K562 (cell line): ENCODE measurements at regions not wholly inside any gene's neighbourhood (a gene's known extent, or its start where the extent isn't known, plus 50 kb on each side); places are given as distances from the start of the nearest gene placed in this dataset.

Experiments used
- ATAC-seq: fragments of 200-7000 bp; cut with Tn5 transposase; 3 replicates; pipeline ENCODE4 v1.9.1; 2020; ENCODE audit warnings: moderate library complexity
- BruUV-seq: library from RNA; stranded (reverse); fragments of 400-500 nt; replicated peaks from 2 replicates; lab custom pipeline; 2021; lab: Mats Ljungman, UMichigan
- CTCF ChIA-PET: fragments of 300-600 bp; formaldehyde crosslinking; extraction: SDS; loops from one replicate; lab custom pipeline; 2021; ENCODE audit warnings: low intra/inter-chr PET ratio; lab: Yijun Ruan, JAX
- POLR2A ChIA-PET: fragments of 300-600, 350-650 bp; sonication (Branson Sonifier 250); formaldehyde crosslinking; extraction: SDS; loops from one replicate; lab custom pipeline; 2021; ENCODE audit warnings: antibody characterized with exemption, inconsistent platforms; lab: Yijun Ruan, JAX
- DNase-seq, 4 experiments: peaks; one replicate each; pipeline versions ENCODE4 v3.0.0 to v3.0.0-alpha.2; 2011 to 2018; ENCODE audit warnings: low spot score in 3 of 4, mixed read lengths in 3 of 4; ENCODE audit errors: extremely low read depth in 1 of 4
- FAIRE-seq: peaks from 2 replicates; lab custom pipeline; 2011; peaks lifted over from hg19 to GRCh38; lab: Jason Lieb, UNC
- H2AFZ ChIP-seq: 2 replicates; pipeline ENCODE4 v1.6.0; 2011; ENCODE audit warnings: low read depth, low read length, control low read depth, inconsistent platforms
- H3K27ac ChIP-seq: fragments of 200-600 bp; 3 replicates; pipeline ENCODE4 v1.8.0; 2011; ENCODE audit warnings: low read depth, mild to moderate bottlenecking, control low read depth, inconsistent platforms, low read length, moderate library complexity, mixed read lengths; ENCODE audit errors: extremely low read depth
- H3K27me3 ChIP-seq, 2 experiments: fragments of 300-600 bp in 1 of 2; 2 replicates in 1 of 2; 3 replicates in 1 of 2; pipeline versions ENCODE4 v1.6.0 to v1.8.0; 2011; ENCODE audit warnings: inconsistent platforms in 2 of 2, low read length in 2 of 2, mild to moderate bottlenecking in 1 of 2, mixed read lengths in 1 of 2, moderate library complexity in 1 of 2; ENCODE audit not compliant: control insufficient read depth in 2 of 2, insufficient read depth in 2 of 2
- H3K36me3 ChIP-seq: fragments of 300-600 bp; 3 replicates; pipeline ENCODE4 v1.8.0; 2011; ENCODE audit warnings: mild to moderate bottlenecking, low read length, inconsistent platforms; ENCODE audit not compliant: control insufficient read depth, insufficient read depth
- H3K4me1 ChIP-seq, 2 experiments: fragments of 200-600 bp in 1 of 2; replicated peaks in 1 of 2; 2 replicates in 1 of 2; 3 replicates in 1 of 2; pipeline versions ENCODE4 v1.5.1 to v1.8.0; 2011; ENCODE audit warnings: inconsistent platforms in 2 of 2, low read length in 2 of 2, mild to moderate bottlenecking in 1 of 2, mixed read lengths in 1 of 2, moderate library complexity in 1 of 2; ENCODE audit not compliant: control insufficient read depth in 2 of 2, insufficient read depth in 2 of 2
- H3K4me2 ChIP-seq: 2 replicates; pipeline ENCODE4 v1.6.1; 2011; ENCODE audit warnings: low read length, control low read depth, inconsistent platforms, mixed read lengths; ENCODE audit not compliant: insufficient read depth
- H3K4me3 ChIP-seq: fragments of 200-600 bp; sonication (generic), shearing (Covaris generic); 2 replicates; pipeline ENCODE4 v1.5.1; 2016; ENCODE audit warnings: control low read depth, inconsistent platforms
- H3K79me2 ChIP-seq: fragments of 200-600 bp; 3 replicates; pipeline ENCODE4 v1.8.0; 2011; ENCODE audit warnings: low read length, inconsistent platforms; ENCODE audit not compliant: control insufficient read depth, insufficient read depth
- H3K9ac ChIP-seq, 2 experiments: 2 replicates each; pipeline versions ENCODE4 v1.6.0 to v1.6.1; 2011; ENCODE audit warnings: low read depth in 2 of 2, low read length in 2 of 2, control low read depth in 1 of 2, inconsistent platforms in 1 of 2, mild to moderate bottlenecking in 1 of 2, mixed read lengths in 1 of 2; ENCODE audit not compliant: insufficient read depth in 1 of 2
- H3K9me1 ChIP-seq: one replicate; pipeline ENCODE4 v1.6.0; 2011; ENCODE audit warnings: inconsistent platforms, mild to moderate bottlenecking, low read length, moderate library complexity; ENCODE audit not compliant: control insufficient read depth, insufficient read depth
- H3K9me3 ChIP-seq: replicated peaks from 2 replicates; pipeline ENCODE4 v1.5.1; 2011; ENCODE audit warnings: low read depth, low read length, inconsistent platforms; ENCODE audit not compliant: control insufficient read depth, insufficient read depth
- H4K20me1 ChIP-seq: replicated peaks from 2 replicates; pipeline ENCODE4 v1.6.1; 2011; ENCODE audit warnings: low read length, inconsistent platforms, mixed read lengths; ENCODE audit not compliant: control insufficient read depth, insufficient read depth
- CREB1 ChIP-seq, 2 experiments: sonication (generic) in 1 of 2; formaldehyde crosslinking in 1 of 2; IDR thresholded peaks; 2 replicates each; pipeline versions ENCODE4 v1.6.1 to v1.8.0; 2012 to 2022; ENCODE audit warnings: inconsistent platforms in 1 of 2, mild to moderate bottlenecking in 1 of 2, missing genetic modification reagents in 1 of 2, moderate library complexity in 1 of 2
- ESRRB ChIP-seq: fragments of 250-450 bp; sonication (Bioruptor Pico); IDR thresholded peaks from 2 replicates; pipeline ENCODE4 v1.5.0; 2020; ENCODE audit warnings: mild to moderate bottlenecking, moderate library complexity, borderline replicate concordance
- HMG20A ChIP-seq: fragments of 450-650 bp; formaldehyde crosslinking; conservative IDR thresholded peaks from 2 replicates; pipeline ENCODE4 v1.4.0; 2020; ENCODE audit warnings: mild to moderate bottlenecking, mixed read lengths
- STAT5A ChIP-seq: IDR thresholded peaks from 2 replicates; pipeline ENCODE4 v1.6.1; 2012; ENCODE audit warnings: low read length, inconsistent platforms, borderline replicate concordance
- TAF7 ChIP-seq: fragments of 450-650 bp; IDR thresholded peaks from 2 replicates; pipeline ENCODE4 v1.6.1; 2016; ENCODE audit warnings: missing genetic modification characterization, missing compliant biosample characterization
- ZBTB5 ChIP-seq: fragments of 450-650 bp; IDR thresholded peaks from 2 replicates; pipeline ENCODE4 v1.6.1; 2017; ENCODE audit warnings: antibody characterized with exemption
- ZFP1 ChIP-seq: fragments of 450-650 bp; formaldehyde crosslinking; IDR thresholded peaks from 2 replicates; pipeline ENCODE4 v1.4.0; 2020; ENCODE audit warnings: mild to moderate bottlenecking, mixed read lengths
- ZNF3 ChIP-seq: fragments of 250-450 bp; sonication (Bioruptor Pico); IDR thresholded peaks from 2 replicates; pipeline ENCODE4 v1.5.0; 2021; ENCODE audit warnings: mild to moderate bottlenecking, moderate library complexity
- ZNF318 ChIP-seq, 2 experiments: fragments of 450-650 bp; IDR thresholded peaks; 2 replicates each; pipeline ENCODE4 v1.6.1; 2016; ENCODE audit warnings: mild to moderate bottlenecking in 2 of 2, borderline replicate concordance in 1 of 2, low read depth in 1 of 2, moderate library complexity in 1 of 2
- WGBS: fragments of 100-300 bp; shearing (Covaris generic); methylation state at CpG from one replicate; pipeline ENCODE4 v1.1.6; 2016; ENCODE audit warnings: low coverage, mixed read lengths; ENCODE audit not compliant: insufficient coverage; ENCODE audit errors: missing lambda C conversion rate; 5-methylcytosine and 5-hydroxymethylcytosine counted together
- in situ Hi-C: fragments of 300-500 bp; cut with MboI; formaldehyde crosslinking; loops from 4 replicates; pipeline ENCODE4 v1.15.0; 2018; ENCODE audit warnings: inconsistent platforms, mixed read lengths
- intact Hi-C: fragments of 100-400 bp; cut with micrococcal nuclease; formaldehyde crosslinking; loops from 2 replicates; pipeline ENCODE4 v1.14.2; 2022

- TF ChIP-seq ZBTB5 = no peak
- TF ChIP-seq HMG20A (CRISPR knock-in tag) = no peak
- TF ChIP-seq TAF7 = no peak
- no peak for TF ChIP-seq ZFP1 (CRISPR knock-in tag)
- TF ChIP-seq CREB1 (IDR thresholded peaks at IDR 0.05) = no peak
- TF ChIP-seq CREB1 (CRISPR knock-in tag; IDR thresholded peaks at IDR 0.05) = no peak
- TF ChIP-seq ESRRB (CRISPR knock-in tag) = no peak
- TF ChIP-seq STAT5A = no peak
- no peak for TF ChIP-seq ZNF3 (CRISPR knock-in tag)
- TF ChIP-seq ZNF318 (IDR thresholded peaks at IDR 0.05; ENCODE audit: borderline replicate concordance in 1 of 2, low read depth in 1 of 2) = no peak
- BruUV-seq = no TSS peak
- no peak for FAIRE-seq
- no peak overlapping the region for H2AFZ ChIP-seq
- ATAC-seq = no peak
- in situ Hi-C loops (no loop called here), intact Hi-C loops (loop anchor here (2.0 to 10.0 kb wide), 2 partner anchors 471 to 543 kb away; no protein-coding TSS in a partner anchor)
- no peak for DNase-seq
- no peaks in the 10 kb centered on the region for H3K9me3 ChIP-seq
- WGBS = 0% methylated on average over 2 of the region's 2 CpGs
- H3K36me3 ChIP-seq = no peaks in the 10 kb centered on the region
- peaks cover 0 to under 1% of the 10 kb centered on the region in 2 experiments; a peak in 1 of 5 replicates for H3K27me3 ChIP-seq
- POLR2A ChIA-PET = no interaction called here
- no peak overlapping the region for H3K4me3 ChIP-seq
- no peaks in the 10 kb centered on the region for H3K9me1 ChIP-seq
- H3K27ac ChIP-seq = no peak overlapping the region
- CTCF ChIA-PET = no interaction called here
- no peaks in the 10 kb centered on the region for H3K79me2 ChIP-seq
- no peaks in the 10 kb centered on the region for H3K4me1 ChIP-seq
- H4K20me1 ChIP-seq = no peaks in the 10 kb centered on the region
- H3K4me2 ChIP-seq = no peak overlapping the region
- H3K9ac ChIP-seq = no peak overlapping the region
Measured at GRCh38 chr3:107933450-107933849, 157.4 kb downstream of the CD47 start.
